Endothelial cell of umbilical vein (primary cell): ENCODE measurements at regions not wholly inside any gene's neighbourhood (a gene's known extent, or its start where the extent isn't known, plus 50 kb on each side); places are given as distances from the start of the nearest gene placed in this dataset.

Experiments used
- BruUV-seq: library from RNA; stranded (reverse); fragments of 400-500 nt; replicated peaks from 2 replicates; lab custom pipeline; 2021; lab: Mats Ljungman, UMichigan
- CTCF ChIA-PET: fragments of 300-600, 350-600 bp; sonication (Branson Sonifier 250); formaldehyde crosslinking; loops from one replicate; lab custom pipeline; 2021; ENCODE audit warnings: antibody characterized with exemption, inconsistent platforms; lab: Charles Lee
- POLR2A ChIA-PET: fragments of 300-600, 350-600 bp; sonication (Branson Sonifier 250); formaldehyde crosslinking; loops from one replicate; lab custom pipeline; 2021; ENCODE audit warnings: antibody characterized with exemption, inconsistent platforms; lab: Charles Lee
- DNase-seq: peaks from one replicate; pipeline ENCODE4 v3.0.0-alpha.2; 2011; ENCODE audit warnings: low read depth, low spot score
- FAIRE-seq: peaks from 2 replicates; lab custom pipeline; 2011; peaks lifted over from hg19 to GRCh38; lab: Jason Lieb, UNC
- H2AFZ ChIP-seq: 2 replicates; pipeline ENCODE4 v1.6.0; 2012; ENCODE audit warnings: low read depth, low read length, control low read depth, inconsistent platforms
- H3K27ac ChIP-seq: 2 replicates; pipeline ENCODE4 v1.5.1; 2011; ENCODE audit warnings: low read depth, mild to moderate bottlenecking, control low read depth, low read length, moderate library complexity; ENCODE audit not compliant: insufficient read depth
- H3K27me3 ChIP-seq, 2 experiments: 2 replicates each; pipeline versions ENCODE4 v1.6.0 to v1.6.1; 2011; ENCODE audit warnings: low read length in 2 of 2, mixed read lengths in 1 of 2; ENCODE audit not compliant: control insufficient read depth in 2 of 2, insufficient read depth in 2 of 2
- H3K36me3 ChIP-seq, 2 experiments: 2 replicates in 1 of 2; 3 replicates in 1 of 2; pipeline ENCODE4 v1.5.1; 2011; ENCODE audit warnings: low read length in 2 of 2, mild to moderate bottlenecking in 1 of 2, moderate library complexity in 1 of 2; ENCODE audit not compliant: control insufficient read depth in 2 of 2, insufficient read depth in 2 of 2; ENCODE audit errors: extremely low read depth in 1 of 2
- H3K4me1 ChIP-seq: 3 replicates; pipeline ENCODE4 v1.5.1; 2011; ENCODE audit warnings: mild to moderate bottlenecking, low read length; ENCODE audit not compliant: control insufficient read depth, insufficient read depth; ENCODE audit errors: extremely low read depth
- H3K4me2 ChIP-seq: 2 replicates; pipeline ENCODE4 v1.6.1; 2011; ENCODE audit warnings: low read length, control low read depth, mixed read lengths; ENCODE audit not compliant: insufficient read depth
- H3K4me3 ChIP-seq, 3 experiments: fragments of 200-600 bp in 1 of 3; sonication (generic), shearing (Covaris generic) in 1 of 3; replicated peaks in 1 of 3; 2 replicates each; pipeline ENCODE4 v1.5.1; 2011 to 2016; ENCODE audit warnings: control low read depth in 3 of 3, low read length in 3 of 3, mild to moderate bottlenecking in 2 of 3, inconsistent platforms in 1 of 3, low read depth in 1 of 3, moderate library complexity in 1 of 3; ENCODE audit not compliant: insufficient read depth in 1 of 3
- H3K79me2 ChIP-seq: 2 replicates; pipeline ENCODE4 v1.6.0; 2012; ENCODE audit warnings: low read length, inconsistent platforms; ENCODE audit not compliant: control insufficient read depth, insufficient read depth
- H3K9ac ChIP-seq: replicated peaks from 2 replicates; pipeline ENCODE3; 2011; ENCODE audit warnings: low read length, control low read depth; ENCODE audit not compliant: insufficient read depth; ENCODE audit errors: extremely low read depth
- H3K9me1 ChIP-seq: replicated peaks from 3 replicates; pipeline ENCODE4 v1.6.0; 2011; ENCODE audit warnings: mild to moderate bottlenecking, low read length; ENCODE audit not compliant: control insufficient read depth, insufficient read depth; ENCODE audit errors: extremely low read depth
- H3K9me3 ChIP-seq: replicated peaks from 2 replicates; pipeline ENCODE4 v1.5.1; 2012; ENCODE audit warnings: low read length, inconsistent platforms; ENCODE audit not compliant: control insufficient read depth, insufficient read depth
- H4K20me1 ChIP-seq: replicated peaks from 2 replicates; pipeline ENCODE3; 2011; ENCODE audit warnings: mild to moderate bottlenecking, low read length; ENCODE audit not compliant: control insufficient read depth, insufficient read depth; ENCODE audit errors: extremely low read depth
- EZH2 ChIP-seq: IDR thresholded peaks from 2 replicates; pipeline ENCODE4 v1.6.1; 2012; ENCODE audit warnings: borderline replicate concordance, low read depth, mild to moderate bottlenecking, moderate library complexity, low read length, inconsistent platforms; ENCODE audit not compliant: severe bottlenecking
- FOS ChIP-seq: IDR thresholded peaks from 2 replicates; pipeline ENCODE4 v1.6.1; 2011; ENCODE audit warnings: mild to moderate bottlenecking, low read length, moderate library complexity, borderline replicate concordance; ENCODE audit not compliant: insufficient read depth
- GATA2 ChIP-seq: IDR thresholded peaks from 2 replicates; pipeline ENCODE4 v1.7.0; 2011; ENCODE audit warnings: low read depth, mild to moderate bottlenecking, moderate library complexity, mixed read lengths, low read length; ENCODE audit not compliant: insufficient read length, insufficient read depth
- JUN ChIP-seq: IDR thresholded peaks from 2 replicates; pipeline ENCODE4 v1.6.1; 2011; ENCODE audit warnings: borderline replicate concordance, low read depth; ENCODE audit not compliant: insufficient read length, insufficient read depth
- MYC ChIP-seq: IDR thresholded peaks from one replicate; pipeline ENCODE4 v1.6.1; 2011; ENCODE audit warnings: mild to moderate bottlenecking, low read depth, low read length
- POLR2A ChIP-seq: IDR thresholded peaks from 2 replicates; pipeline ENCODE4 v1.6.1; 2012; ENCODE audit warnings: low read depth, mild to moderate bottlenecking, control low read depth, low read length
- POLR2AphosphoS5 ChIP-seq: IDR thresholded peaks from 2 replicates; pipeline ENCODE4 v1.6.1; 2012; ENCODE audit warnings: low read depth, mild to moderate bottlenecking, control low read depth, low read length, moderate library complexity; ENCODE audit not compliant: insufficient read depth
- dilution Hi-C: fragments of 300-500 bp; cut with MboI; formaldehyde crosslinking; loops from one replicate; pipeline ENCODE4 v1.15.0; 2019; ENCODE audit warnings: low sequenced_read_pairs; ENCODE audit not compliant: extremely low pct_ligation_motif_present
- intact Hi-C: fragments of 100-400 bp; cut with micrococcal nuclease; formaldehyde crosslinking; loops from one replicate; pipeline ENCODE4 v1.10.0; 2022
- TF ChIP-seq, protein P1 (sequence below): IDR thresholded peaks from 2 replicates; pipeline ENCODE4 v1.6.1; 2011; ENCODE audit not compliant: insufficient read depth, insufficient read length
- TF ChIP-seq, protein P2 (sequence below), 2 donors: IDR thresholded peaks; 1 replicate in 1 of 2; 2 replicates in 1 of 2; pipeline ENCODE4 v1.5.1; 2011; ENCODE audit warnings: low read length in 2 of 2, mild to moderate bottlenecking in 2 of 2, moderate library complexity in 2 of 2, control low read depth in 1 of 2, inconsistent platforms in 1 of 2, low read depth in 1 of 2; ENCODE audit not compliant: insufficient read depth in 1 of 2; ENCODE audit errors: extremely low read depth in 1 of 2

DNA sequence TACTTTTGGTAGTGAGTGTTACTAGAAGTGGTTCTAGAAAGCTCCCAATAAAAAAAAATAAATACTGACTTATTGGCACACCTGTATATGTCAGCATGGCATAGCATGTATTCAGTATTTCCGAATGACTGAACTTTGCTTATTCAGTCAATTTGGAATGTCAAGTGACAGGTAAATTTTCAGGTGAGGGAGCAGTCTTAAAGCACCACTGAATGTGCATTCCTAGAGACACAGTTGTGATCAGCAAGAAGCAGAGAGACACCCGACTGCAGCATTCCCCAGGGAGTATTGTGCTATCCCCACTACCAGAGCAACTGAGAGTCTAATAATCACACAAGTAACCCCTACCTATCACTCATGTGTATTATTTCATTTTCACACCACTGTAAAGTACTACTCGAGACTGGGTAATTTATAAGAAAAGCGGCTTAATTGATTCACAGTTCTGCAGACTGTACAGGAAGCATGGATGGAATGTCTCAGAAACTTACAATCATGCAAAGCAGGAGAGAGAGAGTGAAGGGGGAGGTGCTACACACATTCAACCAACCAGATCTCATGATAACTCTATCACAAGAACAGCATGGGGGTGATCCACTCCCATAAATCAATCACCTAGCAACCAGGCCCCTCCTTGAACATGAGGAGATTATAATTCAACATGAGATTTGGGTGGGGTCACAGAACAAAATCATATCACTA lies 201.5 kb downstream of the TBX15 start:
- Histone ChIP-seq H3K4me1 (no peaks in the 10 kb centered on the region), H3K79me2 (no peaks in the 10 kb centered on the region), H3K9me3 (no peaks in the 10 kb centered on the region), H2AFZ (no peak overlapping the region), H3K27me3 (no peaks in the 10 kb centered on the region), H3K4me3 (no peak overlapping the region), H4K20me1 (no peaks in the 10 kb centered on the region), H3K36me3 (no peaks in the 10 kb centered on the region), H3K27ac (no peak overlapping the region), H3K9ac (no peak overlapping the region), H3K9me1 (no peaks in the 10 kb centered on the region), H3K4me2 (no peak overlapping the region)
- intact Hi-C loops: no loop called here
- dilution Hi-C loops: no loop called here
- BruUV-seq: no TSS peak
- no peak for TF ChIP-seq JUN
- POLR2A ChIA-PET: no interaction called here
- DNase-seq (no peak), FAIRE-seq (no peak)
- CTCF ChIA-PET: no interaction called here

DNA sequence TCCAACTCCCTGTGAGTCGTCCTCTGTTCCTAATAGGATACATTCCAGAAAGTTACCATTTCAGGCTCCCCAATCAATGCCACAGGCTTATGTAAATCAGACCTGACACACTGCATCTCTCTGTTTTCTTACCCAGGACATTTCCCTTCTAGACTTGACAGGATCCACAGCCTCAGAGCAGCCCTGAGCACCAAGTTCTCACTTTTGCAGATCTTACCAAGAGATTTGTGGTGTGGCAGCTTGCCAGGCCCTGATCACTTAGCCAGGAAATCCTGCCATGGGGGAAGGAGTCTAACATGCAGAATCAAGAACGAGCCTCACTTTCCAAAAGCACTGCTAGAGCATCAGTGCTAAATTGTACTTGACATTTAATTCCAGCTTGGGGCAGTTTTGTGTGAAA lies 202.9 kb downstream of the TBX15 start:
- Histone ChIP-seq H3K27me3 (no peaks in the 10 kb centered on the region), H3K4me3 (no peak overlapping the region), H3K27ac (no peak overlapping the region), H3K9ac (no peak overlapping the region), H2AFZ (no peak overlapping the region), H3K4me1 (no peaks in the 10 kb centered on the region), H4K20me1 (no peaks in the 10 kb centered on the region), H3K36me3 (no peaks in the 10 kb centered on the region), H3K9me3 (no peaks in the 10 kb centered on the region), H3K4me2 (no peak overlapping the region), H3K9me1 (no peaks in the 10 kb centered on the region), H3K79me2 (no peaks in the 10 kb centered on the region)
- FAIRE-seq (no peak), DNase-seq (no peak)
- CTCF ChIA-PET: no interaction called here
- dilution Hi-C loops (no loop called here), intact Hi-C loops (no loop called here)
- POLR2A ChIA-PET: no interaction called here
- TF ChIP-seq GATA2 (no peak), FOS (no peak), EZH2 (no peak), MYC (no peak), JUN (no peak), POLR2A (no peak), POLR2AphosphoS5 (no peak)
- TF ChIP-seq, protein P1, sequence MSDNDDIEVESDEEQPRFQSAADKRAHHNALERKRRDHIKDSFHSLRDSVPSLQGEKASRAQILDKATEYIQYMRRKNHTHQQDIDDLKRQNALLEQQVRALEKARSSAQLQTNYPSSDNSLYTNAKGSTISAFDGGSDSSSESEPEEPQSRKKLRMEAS: no peak
- TF ChIP-seq, protein P2, sequence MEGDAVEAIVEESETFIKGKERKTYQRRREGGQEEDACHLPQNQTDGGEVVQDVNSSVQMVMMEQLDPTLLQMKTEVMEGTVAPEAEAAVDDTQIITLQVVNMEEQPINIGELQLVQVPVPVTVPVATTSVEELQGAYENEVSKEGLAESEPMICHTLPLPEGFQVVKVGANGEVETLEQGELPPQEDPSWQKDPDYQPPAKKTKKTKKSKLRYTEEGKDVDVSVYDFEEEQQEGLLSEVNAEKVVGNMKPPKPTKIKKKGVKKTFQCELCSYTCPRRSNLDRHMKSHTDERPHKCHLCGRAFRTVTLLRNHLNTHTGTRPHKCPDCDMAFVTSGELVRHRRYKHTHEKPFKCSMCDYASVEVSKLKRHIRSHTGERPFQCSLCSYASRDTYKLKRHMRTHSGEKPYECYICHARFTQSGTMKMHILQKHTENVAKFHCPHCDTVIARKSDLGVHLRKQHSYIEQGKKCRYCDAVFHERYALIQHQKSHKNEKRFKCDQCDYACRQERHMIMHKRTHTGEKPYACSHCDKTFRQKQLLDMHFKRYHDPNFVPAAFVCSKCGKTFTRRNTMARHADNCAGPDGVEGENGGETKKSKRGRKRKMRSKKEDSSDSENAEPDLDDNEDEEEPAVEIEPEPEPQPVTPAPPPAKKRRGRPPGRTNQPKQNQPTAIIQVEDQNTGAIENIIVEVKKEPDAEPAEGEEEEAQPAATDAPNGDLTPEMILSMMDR (IDR thresholded peaks at IDR 0.05; ENCODE audit: extremely low read depth in 1 of 2, insufficient read depth in 1 of 2, low read depth in 1 of 2, low read length in 2 of 2): no peak
- BruUV-seq: no TSS peak
